NCI-H2081 (cell line): ENCODE measurements at regions not wholly inside any gene's neighbourhood (a gene's known extent, or its start where the extent isn't known, plus 50 kb on each side); places are given as distances from the start of the nearest gene placed in this dataset.
"Not testable (repeated sequence)": the region's sequence is repeated elsewhere in the genome, so short reads cannot be mapped to it uniquely, and the experiment has no call there.

Experiments
- DNase-seq, 2 experiments: peaks; one replicate each; lab custom pipeline; 2025; lab: John Stamatoyannopoulos, UW

DNA sequence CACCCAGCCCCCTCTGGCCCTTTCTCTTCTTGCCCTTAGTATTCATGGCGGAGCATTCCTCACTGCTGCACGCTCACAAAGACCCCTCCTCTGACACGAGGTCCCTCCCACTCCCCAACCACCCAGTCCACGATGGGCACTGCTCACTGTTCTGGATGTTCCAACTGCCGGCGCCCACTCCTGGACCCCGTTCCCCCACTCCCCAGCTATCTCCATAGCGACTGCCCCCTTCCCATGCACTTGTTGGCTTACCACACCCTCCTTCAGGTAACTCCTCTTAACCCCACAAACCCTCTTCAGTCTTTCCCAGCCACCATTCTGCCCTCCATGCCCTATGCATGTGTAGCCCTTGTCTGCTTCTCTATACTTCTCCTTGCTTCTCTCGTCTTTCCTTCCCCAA is 961.5 kb upstream of the DEFB115 start:
- DNase-seq = not testable (repeated sequence)

DNA sequence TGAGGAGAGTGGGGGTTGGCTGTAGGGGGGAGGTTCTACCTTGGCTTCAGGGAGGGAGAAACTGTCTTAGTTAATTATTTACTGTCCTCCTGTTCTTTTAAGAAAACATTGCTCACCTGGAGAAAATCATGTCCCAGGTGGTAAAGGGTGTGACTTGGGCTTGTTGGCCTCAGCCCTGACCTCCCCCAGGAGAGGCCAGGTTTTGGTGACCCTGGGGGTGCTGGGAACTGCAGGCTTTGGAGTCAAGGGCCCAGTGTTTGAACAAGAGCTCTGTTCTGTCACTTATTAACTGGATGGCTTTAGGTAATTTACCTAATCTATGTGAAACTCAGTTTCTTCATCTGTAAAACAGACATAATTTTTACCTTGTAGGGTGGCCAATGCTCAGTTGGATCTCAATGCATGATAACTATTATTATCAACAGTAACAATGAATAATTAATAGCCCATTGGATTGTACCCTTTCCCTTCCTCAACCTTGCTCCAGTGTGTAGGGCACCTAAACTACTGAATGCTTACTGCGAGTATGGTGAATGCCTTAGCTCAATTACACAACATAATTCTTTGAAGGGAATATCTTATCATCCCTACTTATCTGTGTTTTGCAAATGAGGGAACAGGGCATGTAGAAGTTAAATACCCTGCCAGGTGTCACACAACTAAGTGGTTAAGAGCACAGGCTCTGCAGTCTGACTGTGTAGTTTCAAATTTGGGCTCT is 959.4 kb upstream of the DEFB115 start:
- DNase-seq = not testable (repeated sequence)

DNA sequence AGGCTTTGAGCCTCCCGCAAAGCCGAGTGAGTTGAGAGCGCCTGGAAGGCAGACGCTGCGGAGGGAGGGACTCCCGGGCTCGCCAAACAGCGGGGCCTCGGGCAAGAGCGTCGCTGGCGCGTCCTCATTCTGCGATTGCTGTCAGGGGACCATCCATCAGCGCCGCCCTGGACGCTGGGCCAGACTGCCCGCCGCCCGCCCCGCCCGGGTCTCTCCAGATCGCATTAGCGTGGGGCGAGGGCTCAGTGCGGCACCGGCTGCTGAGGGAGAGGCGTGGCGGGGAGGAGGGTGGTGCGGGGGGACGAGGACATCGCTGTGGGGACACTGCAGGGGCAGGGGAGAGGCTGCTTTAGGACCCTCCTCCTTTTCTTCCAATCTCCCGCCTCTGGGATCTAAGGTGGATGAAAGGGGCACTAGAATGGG is 957.2 kb upstream of the DEFB115 start:
- not testable (repeated sequence) for DNase-seq

DNA sequence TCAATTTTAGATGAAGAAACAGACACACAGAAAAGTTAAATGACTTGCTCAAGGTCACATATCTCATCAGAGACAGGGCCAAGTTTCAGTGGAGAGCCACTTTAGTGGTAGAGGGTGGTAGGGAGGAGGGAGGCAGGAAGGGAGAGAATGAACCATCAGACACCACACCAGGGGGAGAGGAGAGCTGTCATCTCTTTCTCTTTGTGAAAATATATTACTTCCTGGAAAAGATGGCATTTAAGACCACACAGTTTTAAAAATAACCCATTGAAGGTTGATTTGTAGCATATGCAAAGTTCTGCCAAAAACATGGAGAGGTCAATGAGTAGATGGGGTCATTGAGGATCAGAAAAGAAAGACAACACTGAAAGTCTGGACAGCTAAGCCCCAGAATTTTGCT is 954.7 kb upstream of the DEFB115 start:
- DNase-seq = not testable (repeated sequence)

DNA sequence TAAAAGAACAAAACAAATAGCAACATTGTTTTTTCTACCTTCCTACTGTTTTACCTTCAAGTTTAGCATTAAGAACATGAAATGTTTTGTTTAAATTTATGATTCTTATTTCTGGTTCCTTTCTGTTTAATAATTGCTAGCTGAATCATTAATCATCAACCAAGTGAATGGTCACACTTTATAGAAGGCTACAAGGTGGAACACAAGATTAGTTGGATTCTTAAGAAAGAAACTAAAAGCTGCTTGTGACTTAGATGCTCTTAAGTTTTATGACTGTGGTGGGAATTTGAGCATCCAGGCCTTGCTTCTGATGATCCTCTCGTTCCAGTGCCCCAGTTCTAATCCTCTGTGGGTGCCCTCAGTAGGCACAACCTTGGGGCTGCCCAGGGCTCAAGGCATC is 947.5 kb upstream of the DEFB115 start:
- DNase-seq = not testable (repeated sequence)

DNA sequence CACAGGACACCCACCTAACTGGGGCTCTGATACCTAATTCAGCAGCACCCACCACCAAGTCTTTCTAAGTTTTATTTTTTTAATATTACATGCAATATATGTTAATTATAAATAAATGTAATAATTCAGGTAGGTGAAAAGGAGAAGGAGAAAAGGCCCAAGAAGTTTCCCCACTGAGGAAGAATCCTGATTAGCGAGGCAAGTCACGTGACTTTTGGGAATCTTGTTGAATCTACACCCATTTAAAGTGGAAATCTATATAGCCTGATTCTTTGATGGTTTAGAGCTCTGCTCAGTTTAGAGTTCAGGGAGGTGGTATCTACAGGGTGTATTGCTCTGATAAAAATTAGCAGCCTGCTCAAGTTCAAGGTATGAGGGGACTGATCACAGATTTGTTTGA is 947.1 kb upstream of the DEFB115 start:
- not testable (repeated sequence) for DNase-seq

DNA sequence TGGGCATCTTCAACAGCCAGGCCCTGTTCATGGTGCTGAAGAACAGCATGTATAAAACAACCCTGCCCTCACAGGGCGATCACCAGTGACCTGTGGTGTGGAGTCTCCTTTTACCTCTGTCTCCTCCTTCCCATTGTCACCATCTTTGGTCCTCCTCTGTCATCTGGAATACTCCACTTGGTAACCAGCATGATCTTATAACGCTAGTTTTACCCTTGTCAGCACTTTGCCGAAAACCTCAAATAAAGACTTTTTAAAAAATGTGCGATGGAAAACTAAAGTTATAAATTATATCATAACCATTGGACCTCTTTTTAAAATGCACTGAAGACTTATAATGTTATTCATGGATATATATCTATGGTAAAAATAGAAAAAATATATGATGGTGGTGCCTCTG is 945.2 kb upstream of the DEFB115 start:
- not testable (repeated sequence) for DNase-seq

DNA sequence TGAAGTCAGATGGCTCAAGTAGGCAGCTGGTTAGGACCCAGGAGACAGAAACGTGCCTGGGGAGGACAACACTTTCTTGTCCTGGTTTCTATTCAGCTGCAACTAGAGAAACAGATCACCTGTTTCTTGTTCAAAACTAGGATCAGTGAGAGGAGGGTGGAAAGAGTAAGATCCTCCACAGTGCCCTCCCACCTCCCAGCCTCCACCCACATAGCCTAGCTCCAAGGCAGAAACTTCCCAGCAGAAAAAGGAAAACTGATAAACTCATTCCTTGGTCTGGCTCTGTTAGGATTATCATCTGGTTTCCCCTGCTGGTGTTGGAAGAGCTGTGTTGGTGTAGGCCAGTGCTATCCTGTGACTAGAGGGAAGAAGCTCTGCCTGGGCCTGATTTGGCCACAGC is 943.8 kb upstream of the DEFB115 start:
- not testable (repeated sequence) for DNase-seq

DNA sequence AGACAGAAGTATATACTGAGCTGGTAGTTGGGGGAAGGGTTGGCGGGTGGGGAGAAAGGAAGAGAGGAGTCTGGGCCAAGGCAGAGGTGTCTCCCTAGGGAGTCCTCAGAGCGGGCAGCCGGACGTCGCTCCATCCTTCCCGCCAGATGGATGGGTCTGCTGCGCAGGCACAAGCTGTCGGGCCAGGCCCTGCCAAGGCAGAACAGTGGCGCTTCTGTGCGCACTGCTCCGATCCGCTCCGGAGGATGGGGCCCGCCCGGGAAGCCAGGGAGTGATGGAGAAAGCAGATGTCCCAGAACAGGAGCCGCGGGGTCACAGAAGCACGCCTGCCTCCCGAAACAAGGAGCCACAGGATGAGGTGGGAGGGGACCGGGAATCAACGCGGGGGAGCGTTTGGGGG is 941.4 kb upstream of the DEFB115 start:
- not testable (repeated sequence) for DNase-seq

DNA sequence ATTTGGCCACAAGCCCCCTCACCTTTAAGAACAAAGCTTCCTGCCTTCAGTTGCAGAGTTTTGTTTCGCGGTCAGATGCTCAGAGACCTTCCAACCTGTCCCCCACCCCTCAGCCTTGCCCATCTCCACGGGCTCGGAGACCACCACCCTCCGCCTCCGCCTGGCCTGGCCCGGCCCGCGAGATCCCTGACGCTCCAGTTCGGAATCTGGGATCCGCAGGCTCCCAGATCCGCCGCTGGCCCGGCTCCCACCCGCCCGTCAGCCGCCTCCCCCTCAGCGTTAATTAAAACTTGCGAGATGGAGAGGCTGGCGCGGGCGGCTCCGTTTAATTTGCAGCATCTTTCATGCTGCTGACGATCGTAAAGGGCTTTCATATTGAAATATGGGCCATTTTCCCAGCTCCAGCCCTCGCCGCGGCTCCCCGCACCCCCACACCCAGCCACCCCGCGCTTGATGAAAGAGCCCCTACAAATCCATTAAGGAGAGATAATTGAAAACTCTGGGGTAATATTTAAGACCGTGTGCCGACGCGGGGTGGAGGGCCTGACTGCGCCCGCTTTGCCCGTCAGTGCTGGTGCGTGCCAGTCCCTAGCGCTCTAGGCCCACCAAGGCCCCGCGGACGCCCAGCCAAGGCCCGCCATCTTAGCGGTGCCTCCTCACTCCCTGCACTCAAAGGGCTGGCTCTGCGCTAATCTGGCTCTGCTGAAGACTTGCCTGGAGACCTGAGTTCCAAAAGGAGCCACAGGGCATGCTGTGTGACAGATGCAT is 940.7 kb upstream of the DEFB115 start:
- DNase-seq = not testable (repeated sequence)

DNA sequence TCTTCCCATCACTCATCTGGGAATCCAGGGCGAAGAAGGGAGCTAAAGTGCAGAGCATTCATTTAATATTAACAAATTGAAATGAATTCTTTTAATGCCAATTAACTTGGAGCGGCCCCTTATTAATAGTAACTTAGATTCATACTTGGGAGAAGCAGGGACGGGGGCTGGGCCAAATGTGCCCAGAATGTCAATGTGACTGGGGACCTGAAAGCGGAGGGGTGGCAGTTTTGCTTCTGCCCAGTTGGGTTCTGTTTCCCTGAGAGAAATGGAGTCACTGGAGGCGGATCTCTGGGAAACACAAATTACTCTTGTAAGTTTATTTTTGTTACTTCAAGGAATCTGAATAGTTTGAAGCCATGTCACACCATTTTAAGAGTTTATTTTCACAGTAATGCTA is 923.7 kb upstream of the DEFB115 start:
- DNase-seq = not testable (repeated sequence)

DNA sequence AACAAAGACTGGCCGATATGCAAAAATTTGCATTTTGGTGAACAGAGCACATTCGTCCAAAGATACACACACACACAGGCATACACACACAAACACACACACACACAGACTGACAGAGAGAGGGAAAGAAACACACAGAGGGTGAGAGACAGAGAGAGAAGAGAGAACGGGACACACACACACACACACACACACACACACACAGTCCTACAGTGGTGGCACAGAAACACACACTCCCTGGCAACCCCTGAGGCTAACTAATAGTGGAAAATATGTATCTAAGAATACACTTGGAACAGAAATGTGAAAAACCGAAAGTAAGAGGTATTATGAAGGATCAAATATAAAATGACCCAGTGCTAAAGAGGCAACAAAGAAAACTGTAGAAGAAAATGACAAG is 919.9 kb upstream of the DEFB115 start:
- DNase-seq = not testable (repeated sequence)

DNA sequence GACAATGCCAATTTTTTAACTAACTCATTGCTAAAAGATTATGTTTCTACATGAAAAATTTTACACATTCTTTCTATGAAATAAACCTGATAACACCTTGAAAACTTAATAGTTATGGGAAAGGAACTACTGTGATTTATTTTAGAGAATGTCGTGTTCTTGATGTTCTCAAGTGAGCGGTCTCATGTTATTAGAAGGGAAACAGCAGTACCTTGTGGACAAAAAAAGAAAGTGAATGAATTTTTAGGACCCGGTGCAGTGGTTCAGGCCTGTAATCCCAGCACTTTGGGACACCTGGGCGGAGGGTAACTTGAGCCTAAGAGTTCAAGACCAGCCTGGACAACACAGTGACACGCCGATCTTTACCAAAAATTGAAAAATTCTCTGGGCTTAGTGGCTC is 908.5 kb upstream of the DEFB115 start:
- not testable (repeated sequence) for DNase-seq

DNA sequence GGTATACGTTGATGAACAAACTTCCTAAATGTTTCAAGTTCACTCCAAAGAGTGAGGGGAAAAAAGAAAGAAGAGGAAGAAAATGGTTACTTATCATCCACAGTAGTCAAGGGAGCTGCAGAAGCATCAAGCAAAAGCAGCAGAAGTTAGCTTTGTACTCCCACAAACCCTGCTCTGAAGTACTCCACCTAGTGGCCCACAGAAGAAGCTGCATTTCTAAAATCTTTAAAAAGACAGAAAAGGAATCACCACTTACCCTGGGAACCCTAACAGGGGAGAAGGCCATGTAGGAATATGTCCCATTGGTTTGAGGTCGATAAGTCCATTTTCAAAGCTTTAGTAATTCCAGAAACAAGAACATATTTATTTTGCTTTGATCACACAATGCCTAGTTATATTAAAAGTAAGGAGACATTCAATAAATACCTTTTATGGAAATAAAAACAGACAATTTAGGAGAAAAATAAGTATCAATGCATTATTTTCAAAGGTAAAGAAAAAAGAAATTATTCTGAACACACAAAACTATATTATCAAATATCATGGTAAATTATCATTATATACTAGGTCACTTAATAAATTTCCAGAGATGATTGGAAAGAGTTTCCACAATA is 900.5 kb upstream of the DEFB115 start:
- DNase-seq = not testable (repeated sequence)

DNA sequence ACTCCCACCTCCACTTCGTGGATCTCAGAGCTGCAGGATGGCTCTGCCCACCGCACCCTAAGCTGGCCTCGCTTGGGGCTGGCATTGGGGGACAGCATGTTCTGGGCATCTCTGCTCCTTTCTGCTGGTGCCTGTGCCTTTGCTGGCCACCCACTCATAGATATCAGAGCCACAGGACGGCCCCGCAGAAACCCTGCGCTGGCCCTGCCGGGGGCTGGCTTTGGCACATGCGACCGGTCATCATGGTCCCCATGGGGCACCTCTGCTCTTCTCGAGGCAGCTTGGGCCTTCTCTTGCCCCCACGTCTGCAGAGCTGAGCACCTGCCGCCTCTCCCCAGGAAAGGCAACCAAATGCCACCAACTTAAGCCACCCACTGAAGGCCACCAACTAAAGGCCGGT is 895.7 kb upstream of the DEFB115 start:
- DNase-seq = not testable (repeated sequence)

DNA sequence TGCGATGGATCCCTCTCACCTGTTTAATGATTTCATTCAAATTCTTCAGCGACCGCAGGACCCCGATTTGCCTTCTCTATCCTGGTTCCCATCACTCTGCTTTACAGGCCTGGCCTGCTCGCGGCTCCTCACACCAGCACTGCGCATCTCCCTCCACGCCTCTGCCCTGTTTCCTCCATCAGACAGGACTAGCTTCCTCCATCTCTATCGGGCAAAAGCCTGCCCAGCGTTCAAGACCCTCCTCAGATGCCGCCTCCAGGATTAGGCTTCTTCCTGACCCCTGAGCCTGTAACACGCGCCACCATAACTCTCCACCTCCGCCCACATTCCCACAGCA is 881.1 kb upstream of the DEFB115 start:
- not testable (repeated sequence) for DNase-seq

DNA sequence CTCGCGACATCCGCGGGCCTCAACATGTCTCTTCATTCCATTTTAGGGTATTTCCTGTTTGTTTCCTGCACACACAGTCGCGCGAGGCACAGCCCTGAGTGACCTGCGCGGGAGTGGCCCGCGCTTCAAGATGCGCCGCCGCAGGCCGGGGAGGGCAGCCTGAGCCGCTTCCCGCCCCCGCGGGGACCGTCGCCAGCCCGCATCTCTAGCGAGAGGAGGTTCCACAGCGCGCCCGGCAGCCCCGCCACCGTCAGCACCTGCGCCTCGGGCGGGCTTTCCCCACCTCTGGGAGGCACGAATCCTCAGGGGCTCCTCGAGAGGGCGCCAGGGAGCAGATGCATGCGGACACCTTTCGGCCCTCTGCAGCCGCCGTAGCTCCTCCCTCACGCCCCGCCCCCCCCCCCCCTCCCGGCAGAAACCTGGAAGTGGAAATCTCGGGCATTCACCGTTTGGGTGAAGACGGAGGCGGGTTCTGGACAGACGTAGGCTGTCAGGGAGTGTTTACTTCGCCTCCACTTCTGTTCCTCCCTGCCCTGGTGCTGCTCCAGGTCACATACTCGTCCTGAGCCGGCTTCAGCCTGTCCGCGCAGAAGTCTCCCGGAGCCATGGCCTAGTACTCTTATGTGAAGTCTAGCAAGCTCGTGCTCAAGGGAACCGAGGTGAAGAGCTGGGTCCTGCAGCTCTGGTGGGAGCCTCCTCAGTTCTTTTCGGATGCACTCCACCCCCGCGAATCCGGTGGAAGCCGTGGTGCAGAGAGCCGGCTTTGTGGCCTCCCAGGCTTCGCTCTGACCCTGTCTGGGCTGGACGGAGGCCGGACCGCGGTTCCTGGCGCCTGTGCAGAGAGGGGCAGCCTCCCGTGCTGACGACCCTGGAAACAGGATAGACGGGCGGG is 880.5 kb upstream of the DEFB115 start:
- peak; percentile 77 to 84 for DNase-seq

DNA sequence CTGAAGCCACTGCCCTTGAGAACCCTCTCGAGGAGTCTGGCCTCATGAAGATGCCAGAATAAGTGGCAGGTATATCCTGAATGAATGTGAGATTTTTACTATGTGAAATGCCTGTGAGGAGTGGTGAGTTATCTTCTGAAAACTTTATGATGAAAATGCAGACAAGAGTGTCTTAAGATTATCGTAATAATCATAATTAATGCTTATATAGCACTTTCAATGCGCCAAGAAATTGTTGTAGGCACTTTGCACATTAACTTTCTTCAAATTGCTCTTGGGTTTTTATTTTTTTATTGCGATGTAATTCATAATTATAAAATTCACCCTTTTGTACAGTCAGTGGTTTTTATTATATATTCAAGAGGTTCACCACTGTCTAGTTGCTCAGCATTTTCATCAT is 879.1 kb upstream of the DEFB115 start:
- DNase-seq = not testable (repeated sequence)

DNA sequence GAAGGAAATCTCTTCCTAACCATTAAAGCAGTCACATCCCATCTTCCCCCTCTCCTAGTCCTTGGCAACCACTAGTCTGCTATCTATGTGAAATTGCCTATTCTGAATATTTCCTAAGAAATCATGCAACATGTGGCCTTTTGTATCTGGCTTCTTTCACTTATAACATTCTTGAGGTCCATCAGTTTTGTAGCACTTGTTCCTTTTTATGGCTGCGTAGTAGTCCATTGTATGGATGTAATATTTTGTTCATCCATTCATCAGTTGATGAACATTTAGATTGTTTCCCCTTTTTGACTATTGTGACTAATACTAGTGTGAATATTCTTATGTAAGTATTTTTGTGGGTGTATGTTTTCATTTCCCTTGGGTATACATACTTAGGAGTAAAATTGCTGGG is 878.7 kb upstream of the DEFB115 start:
- DNase-seq = not testable (repeated sequence)

DNA sequence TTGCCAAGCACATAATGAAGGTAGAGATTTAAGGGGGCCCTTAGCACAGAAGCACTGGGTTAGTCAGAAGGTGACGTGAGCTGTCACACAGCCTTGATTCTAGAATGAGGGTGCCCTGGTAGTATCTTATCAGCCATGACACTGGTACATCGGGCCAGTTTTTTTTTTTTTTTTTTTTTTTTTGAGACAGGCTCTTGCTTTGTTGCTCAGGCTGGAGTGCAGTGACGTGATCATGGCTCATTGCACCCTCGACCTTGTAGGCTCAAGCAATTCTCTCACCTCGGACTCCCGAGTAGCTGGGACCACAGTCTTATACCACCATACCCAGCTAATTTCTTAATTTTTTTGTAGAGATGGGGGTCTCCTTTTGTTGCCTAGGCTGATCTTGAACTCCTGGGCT is 872.6 kb upstream of the DEFB115 start:
- not testable (repeated sequence) for DNase-seq

DNA sequence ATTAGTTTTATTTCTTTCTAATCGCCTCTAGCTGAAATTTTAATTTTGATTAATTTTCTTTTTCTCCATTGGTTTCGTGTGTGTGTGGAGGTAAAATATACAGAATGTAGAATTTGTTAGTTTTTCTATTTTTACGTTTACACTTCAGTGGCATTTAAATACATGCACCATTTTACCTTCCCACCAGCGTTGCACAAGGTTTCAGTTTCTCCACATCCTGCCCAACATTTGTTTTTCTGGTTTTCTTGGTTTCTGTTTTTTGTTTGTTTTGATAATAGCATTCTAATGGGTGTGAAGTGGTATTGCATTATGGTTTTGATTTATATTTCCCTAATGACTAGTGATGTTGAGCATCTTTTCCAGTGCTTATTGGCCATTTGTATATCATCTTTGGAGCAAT is 871.4 kb upstream of the DEFB115 start:
- DNase-seq = not testable (repeated sequence)

DNA sequence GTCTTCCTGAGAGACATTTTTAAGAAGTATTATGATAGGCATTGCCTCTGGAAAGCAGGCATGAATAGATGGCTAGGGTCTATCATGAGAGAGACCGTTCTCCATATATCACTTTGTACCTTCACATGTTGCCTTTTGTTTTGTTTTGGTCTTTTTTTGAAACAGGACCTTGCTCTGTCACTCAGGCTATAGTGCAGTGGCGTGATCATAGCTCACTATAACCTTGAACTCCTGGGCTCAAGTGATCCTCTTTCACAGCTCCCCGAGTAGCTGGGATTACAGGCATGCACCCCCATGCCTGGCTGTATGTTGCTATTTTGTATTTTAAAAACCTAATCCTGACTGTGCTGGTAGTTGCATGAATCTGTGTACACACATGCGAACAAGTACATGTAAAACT is 869.6 kb upstream of the DEFB115 start:
- not testable (repeated sequence) for DNase-seq
